Neural crest cell (in vitro differentiated cells): ENCODE measurements at regions not wholly inside any gene's neighbourhood (a gene's known extent, or its start where the extent isn't known, plus 50 kb on each side); places are given as distances from the start of the nearest gene placed in this dataset.
A peak's percentile ranks its signal among the peaks of the same experiment; 100 is the strongest.

Experiments
- DNase-seq: peaks from one replicate; pipeline ENCODE4 v3.0.0; 2021; ENCODE audit warnings: low read depth, mixed read lengths, low spot score
- H3K27ac Mint-ChIP-seq: one replicate; pipeline ENCODE4 v1.8.0; 2021; ENCODE audit warnings: mild to moderate bottlenecking, mixed read lengths; ENCODE audit not compliant: unreplicated experiment
- H3K27me3 Mint-ChIP-seq: 2 replicates; pipeline ENCODE4 v1.8.0; 2021; ENCODE audit warnings: low read depth, mild to moderate bottlenecking, mixed read lengths
- H3K36me3 Mint-ChIP-seq: 2 replicates; pipeline ENCODE4 v1.8.0; 2021; ENCODE audit warnings: low read depth, mild to moderate bottlenecking, mixed read lengths
- H3K4me1 Mint-ChIP-seq: 2 replicates; pipeline ENCODE4 v1.8.0; 2021; ENCODE audit warnings: mixed read lengths
- H3K4me3 Mint-ChIP-seq: one replicate; pipeline ENCODE4 v1.8.0; 2021; ENCODE audit warnings: mild to moderate bottlenecking, mixed read lengths
- H3K9me3 Mint-ChIP-seq: 2 replicates; pipeline ENCODE4 v1.8.0; 2021; ENCODE audit warnings: mixed read lengths
- TF ChIP-seq, protein P1 (sequence below): fragments of 200-600 bp; sonication (generic); conservative IDR thresholded peaks from 2 replicates; pipeline ENCODE4 v1.5.0; 2021; ENCODE audit warnings: antibody characterized with exemption, mild to moderate bottlenecking

DNA sequence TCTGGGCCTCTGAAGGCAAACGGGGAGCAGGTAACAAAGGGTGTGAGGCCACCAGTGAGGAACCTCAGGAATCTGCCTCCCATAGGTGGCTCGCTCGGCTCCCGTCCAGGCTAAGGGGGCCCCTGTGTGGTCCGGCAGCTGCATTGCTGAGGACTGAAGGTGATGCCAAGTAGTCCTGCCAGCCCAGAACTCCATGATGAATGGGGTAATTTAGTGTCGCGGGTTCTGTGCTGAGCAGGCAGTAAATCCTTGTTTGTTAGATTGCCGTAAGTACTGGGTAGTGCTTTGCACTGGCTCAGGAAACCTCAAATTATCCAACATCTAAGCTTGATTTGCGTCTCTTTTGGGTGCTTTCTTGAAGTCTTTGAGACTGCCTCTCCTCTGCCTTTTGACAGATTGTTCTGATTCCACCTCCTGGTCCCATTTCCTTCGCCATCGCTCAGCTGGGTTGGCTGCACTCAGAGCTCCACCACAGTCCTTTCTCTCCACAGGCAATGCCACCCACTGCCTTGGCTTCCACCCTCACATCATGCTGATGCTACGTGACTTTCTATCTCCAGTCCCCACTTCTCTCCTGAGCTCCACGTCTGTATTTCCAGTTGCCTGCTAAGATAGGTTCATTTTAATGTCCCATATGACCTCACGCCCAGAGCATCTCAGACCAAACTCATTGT is 392.0 kb downstream of the FUT8 start:
- H3K4me3 Mint-ChIP-seq, result no peak overlapping the region
- H3K27me3 Mint-ChIP-seq, result no peaks in the 10 kb centered on the region
- no peaks in the 10 kb centered on the region for H3K9me3 Mint-ChIP-seq

DNA sequence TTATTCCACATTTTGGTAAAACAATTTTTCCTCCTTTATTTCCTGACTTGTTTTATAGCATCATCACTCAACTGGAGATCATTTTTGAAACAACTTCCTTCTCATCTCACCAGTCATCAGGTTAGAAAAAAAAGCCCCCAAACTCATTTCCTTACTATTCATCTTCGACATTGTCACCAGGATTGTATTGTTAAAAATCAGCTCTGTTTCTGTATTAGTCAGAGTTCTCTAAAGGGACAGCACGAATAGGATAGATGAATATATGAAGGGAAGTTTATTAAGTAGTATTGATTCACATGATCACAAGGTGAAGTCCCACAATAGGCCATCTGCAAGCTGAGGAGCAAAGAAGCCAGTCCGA is 392.6 kb downstream of the FUT8 start:
- Mint-ChIP-seq H3K27me3 (no peaks in the 10 kb centered on the region), H3K36me3 (no peaks in the 10 kb centered on the region), H3K4me3 (no peak overlapping the region), H3K27ac (no peak overlapping the region), H3K4me1 (peaks cover 4% of the 10 kb centered on the region), H3K9me3 (no peaks in the 10 kb centered on the region)
- TF ChIP-seq, protein P1, sequence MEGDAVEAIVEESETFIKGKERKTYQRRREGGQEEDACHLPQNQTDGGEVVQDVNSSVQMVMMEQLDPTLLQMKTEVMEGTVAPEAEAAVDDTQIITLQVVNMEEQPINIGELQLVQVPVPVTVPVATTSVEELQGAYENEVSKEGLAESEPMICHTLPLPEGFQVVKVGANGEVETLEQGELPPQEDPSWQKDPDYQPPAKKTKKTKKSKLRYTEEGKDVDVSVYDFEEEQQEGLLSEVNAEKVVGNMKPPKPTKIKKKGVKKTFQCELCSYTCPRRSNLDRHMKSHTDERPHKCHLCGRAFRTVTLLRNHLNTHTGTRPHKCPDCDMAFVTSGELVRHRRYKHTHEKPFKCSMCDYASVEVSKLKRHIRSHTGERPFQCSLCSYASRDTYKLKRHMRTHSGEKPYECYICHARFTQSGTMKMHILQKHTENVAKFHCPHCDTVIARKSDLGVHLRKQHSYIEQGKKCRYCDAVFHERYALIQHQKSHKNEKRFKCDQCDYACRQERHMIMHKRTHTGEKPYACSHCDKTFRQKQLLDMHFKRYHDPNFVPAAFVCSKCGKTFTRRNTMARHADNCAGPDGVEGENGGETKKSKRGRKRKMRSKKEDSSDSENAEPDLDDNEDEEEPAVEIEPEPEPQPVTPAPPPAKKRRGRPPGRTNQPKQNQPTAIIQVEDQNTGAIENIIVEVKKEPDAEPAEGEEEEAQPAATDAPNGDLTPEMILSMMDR, result no peak
- DNase-seq, result no peak

More for the DNA sequence above, 392.0 kb downstream of the FUT8 start:
- Mint-ChIP-seq H3K4me1 (no peaks in the 10 kb centered on the region), H3K27ac (peak overlapping the region; percentile 46), H3K36me3 (no peaks in the 10 kb centered on the region)
- TF ChIP-seq, protein P1, result no peak
- no peak for DNase-seq

DNA sequence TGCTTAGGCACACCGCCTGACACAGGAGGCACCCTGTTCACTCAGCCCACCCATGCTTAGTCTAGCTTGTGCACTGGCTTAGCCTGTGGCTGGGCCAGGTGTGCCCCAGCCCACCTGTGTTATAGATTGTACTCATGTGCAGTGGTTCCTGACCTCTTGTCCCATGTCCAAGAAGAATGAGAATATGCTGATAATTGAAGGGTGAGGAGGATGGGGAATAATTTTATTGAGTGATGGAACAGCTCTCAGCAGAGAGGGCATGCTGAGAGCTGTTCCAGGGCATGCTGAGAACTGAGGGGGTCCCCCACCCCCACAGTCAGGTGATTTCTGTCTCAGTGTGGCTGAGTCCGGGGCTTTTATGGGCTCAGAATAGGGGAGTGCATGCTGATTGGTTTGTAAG is 395.9 kb downstream of the FUT8 start:
- no peak overlapping the region for H3K27ac Mint-ChIP-seq
- H3K4me1 Mint-ChIP-seq, result peaks cover 23% of the 10 kb centered on the region
- DNase-seq, result no peak
- TF ChIP-seq, protein P1, result no peak
- H3K36me3 Mint-ChIP-seq, result no peaks in the 10 kb centered on the region
- no peaks in the 10 kb centered on the region for H3K27me3 Mint-ChIP-seq
- H3K9me3 Mint-ChIP-seq, result no peaks in the 10 kb centered on the region
- H3K4me3 Mint-ChIP-seq, result no peak overlapping the region

DNA sequence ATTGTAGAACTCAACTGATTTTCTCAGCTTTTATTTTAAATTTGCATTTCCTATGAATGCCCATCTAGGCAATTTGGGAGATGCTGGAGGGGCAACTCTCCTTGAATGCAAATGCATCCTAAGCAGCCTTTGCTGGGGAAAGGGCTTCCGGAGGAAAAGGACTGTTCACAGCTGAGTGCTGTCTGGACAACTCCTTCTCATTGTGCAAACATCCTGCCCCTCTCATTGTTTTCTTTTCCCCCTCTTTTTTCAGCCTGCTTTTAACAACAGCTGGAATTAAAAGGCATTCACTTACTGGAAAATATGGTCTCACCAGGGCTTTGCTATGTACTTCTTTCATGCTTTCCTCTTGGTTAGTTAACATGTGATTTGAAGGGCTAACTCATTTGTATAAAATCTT is 397.8 kb downstream of the FUT8 start:
- H3K4me3 Mint-ChIP-seq, result no peak overlapping the region
- no peaks in the 10 kb centered on the region for H3K9me3 Mint-ChIP-seq
- DNase-seq, result no peak

DNA sequence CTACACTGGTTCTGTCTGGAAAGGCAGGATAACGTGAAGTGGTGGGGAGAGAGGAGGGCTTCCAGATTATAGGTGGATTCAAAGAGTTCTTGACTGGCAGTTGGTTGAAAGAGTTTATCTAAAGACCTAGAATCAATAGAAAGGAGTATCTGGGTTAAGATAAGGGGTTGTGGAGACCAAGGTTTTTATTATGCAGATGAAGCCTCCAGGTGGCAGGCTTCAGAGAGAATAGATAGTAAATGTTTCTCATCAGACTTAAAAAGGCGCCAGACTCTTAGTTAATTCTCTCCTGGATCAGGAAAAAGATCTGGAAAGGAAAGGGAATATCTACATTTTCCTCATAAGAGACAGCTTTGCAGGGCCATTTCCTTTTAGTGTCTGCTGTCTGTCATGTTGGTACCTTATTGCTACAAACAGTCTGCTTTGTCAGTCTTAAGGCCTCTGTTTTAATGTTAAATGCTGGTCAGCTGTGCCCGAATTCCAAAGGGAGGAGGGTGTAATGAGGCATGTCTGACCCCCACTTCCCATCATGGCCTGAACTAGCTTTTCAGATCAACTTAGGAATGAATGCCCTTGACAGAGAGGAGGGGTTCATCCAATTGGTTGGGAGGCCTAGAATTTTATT is 401.3 kb downstream of the FUT8 start:
- no peaks in the 10 kb centered on the region for H3K27me3 Mint-ChIP-seq
- TF ChIP-seq, protein P1, result no peak
- H3K9me3 Mint-ChIP-seq, result no peaks in the 10 kb centered on the region
- peaks cover 34% of the 10 kb centered on the region for H3K4me1 Mint-ChIP-seq
- peak overlapping the region; percentile 64 for H3K27ac Mint-ChIP-seq
- H3K36me3 Mint-ChIP-seq, result no peaks in the 10 kb centered on the region
- DNase-seq, result no peak
- H3K4me3 Mint-ChIP-seq, result no peak overlapping the region

More for the DNA sequence above, 397.8 kb downstream of the FUT8 start:
- peaks cover 34% of the 10 kb centered on the region for H3K4me1 Mint-ChIP-seq
- peak overlapping the region; percentile 16 for H3K27ac Mint-ChIP-seq
- TF ChIP-seq, protein P1, result no peak
- no peaks in the 10 kb centered on the region for H3K27me3 Mint-ChIP-seq
- no peaks in the 10 kb centered on the region for H3K36me3 Mint-ChIP-seq
